ENCODE measurements at regions not wholly inside any gene's neighbourhood (a gene's known extent, or its start where the extent isn't known, plus 50 kb on each side); places are given as distances from the start of the nearest gene placed in this dataset.
A peak's percentile ranks its signal among the peaks of the same experiment; 100 is the strongest.

GRCh38 chr3:30241721-30242120 is 364.7 kb upstream of the TGFBR2 start:
- no peak for TF ChIP-seq JUND (IDR thresholded peaks at IDR 0.05; ENCODE audit: low read depth)
- DNase-seq (ENCODE audit: low read depth in 1 of 2, low spot score in 1 of 2): no peak
- in situ Hi-C loops (cut with HindIII; ENCODE audit: low pct_unique_long_range_greater_than_20kb, low sequenced_read_pairs): no loop called here

GRCh38 chr3:30245858-30246622 is 360.4 kb upstream of the TGFBR2 start:
- TF ChIP-seq JUND (IDR thresholded peaks at IDR 0.05; ENCODE audit: low read depth): no peak
- DNase-seq (ENCODE audit: low read depth in 1 of 2, low spot score in 1 of 2): no peak
- in situ Hi-C loops (cut with HindIII; ENCODE audit: low pct_unique_long_range_greater_than_20kb, low sequenced_read_pairs): no loop called here

- in situ Hi-C loops (cut with HindIII; ENCODE audit: low pct_unique_long_range_greater_than_20kb, low sequenced_read_pairs): no loop called here
- TF ChIP-seq JUND (IDR thresholded peaks at IDR 0.05; ENCODE audit: low read depth): no peak
- no peak for DNase-seq (ENCODE audit: low read depth in 1 of 2, low spot score in 1 of 2)
These were observed 358.0 kb upstream of the TGFBR2 start for GRCh38 chr3:30248423-30248822.

GRCh38 chr3:30252474-30252873 is 353.9 kb upstream of the TGFBR2 start:
- in situ Hi-C loops (cut with HindIII; ENCODE audit: low pct_unique_long_range_greater_than_20kb, low sequenced_read_pairs): no loop called here
- DNase-seq (ENCODE audit: low read depth in 1 of 2, low spot score in 1 of 2): no peak

GRCh38 chr3:30253832-30254231 is 352.6 kb upstream of the TGFBR2 start:
- TF ChIP-seq JUND (IDR thresholded peaks at IDR 0.05; ENCODE audit: low read depth): no peak
- in situ Hi-C loops (cut with HindIII; ENCODE audit: low pct_unique_long_range_greater_than_20kb, low sequenced_read_pairs): no loop called here
- no peak for DNase-seq (ENCODE audit: low read depth in 1 of 2, low spot score in 1 of 2)

More at GRCh38 chr3:30252474-30252873, 353.9 kb upstream of the TGFBR2 start:
- no peak for TF ChIP-seq JUND (IDR thresholded peaks at IDR 0.05; ENCODE audit: low read depth)

GRCh38 chr3:30256474-30256873 is 349.9 kb upstream of the TGFBR2 start:
- no peak for TF ChIP-seq JUND (IDR thresholded peaks at IDR 0.05; ENCODE audit: low read depth)
- no peak for DNase-seq (ENCODE audit: low read depth in 1 of 2, low spot score in 1 of 2)
- in situ Hi-C loops (cut with HindIII; ENCODE audit: low pct_unique_long_range_greater_than_20kb, low sequenced_read_pairs): no loop called here

- in situ Hi-C loops (cut with HindIII; ENCODE audit: low pct_unique_long_range_greater_than_20kb, low sequenced_read_pairs): no loop called here
- TF ChIP-seq JUND (IDR thresholded peaks at IDR 0.05; ENCODE audit: low read depth): no peak
- DNase-seq (ENCODE audit: low read depth in 1 of 2, low spot score in 1 of 2): peak in 1 of 2 experiments; percentile 18
These were observed 347.7 kb upstream of the TGFBR2 start for GRCh38 chr3:30258426-30259392.

GRCh38 chr3:30259730-30260129 is 346.7 kb upstream of the TGFBR2 start:
- in situ Hi-C loops (cut with HindIII; ENCODE audit: low pct_unique_long_range_greater_than_20kb, low sequenced_read_pairs): no loop called here
- TF ChIP-seq JUND (IDR thresholded peaks at IDR 0.05; ENCODE audit: low read depth): no peak
- no peak for DNase-seq (ENCODE audit: low read depth in 1 of 2, low spot score in 1 of 2)

GRCh38 chr3:30260762-30261161 is 345.6 kb upstream of the TGFBR2 start:
- no peak for DNase-seq (ENCODE audit: low read depth in 1 of 2, low spot score in 1 of 2)
- in situ Hi-C loops (cut with HindIII; ENCODE audit: low pct_unique_long_range_greater_than_20kb, low sequenced_read_pairs): no loop called here
- TF ChIP-seq JUND (IDR thresholded peaks at IDR 0.05; ENCODE audit: low read depth): no peak

- no peak for DNase-seq (ENCODE audit: low read depth in 1 of 2, low spot score in 1 of 2)
- in situ Hi-C loops (cut with HindIII; ENCODE audit: low pct_unique_long_range_greater_than_20kb, low sequenced_read_pairs): no loop called here
- no peak for TF ChIP-seq JUND (IDR thresholded peaks at IDR 0.05; ENCODE audit: low read depth)
These were observed 343.0 kb upstream of the TGFBR2 start for GRCh38 chr3:30263238-30263924.

- TF ChIP-seq JUND (IDR thresholded peaks at IDR 0.05; ENCODE audit: low read depth): no peak
- DNase-seq (ENCODE audit: low read depth in 1 of 2, low spot score in 1 of 2): no peak
- in situ Hi-C loops (cut with HindIII; ENCODE audit: low pct_unique_long_range_greater_than_20kb, low sequenced_read_pairs): no loop called here
These were observed 342.5 kb upstream of the TGFBR2 start for GRCh38 chr3:30263925-30264313.

- no peak for TF ChIP-seq JUND (IDR thresholded peaks at IDR 0.05; ENCODE audit: low read depth)
- DNase-seq (ENCODE audit: low read depth in 1 of 2, low spot score in 1 of 2): no peak
- in situ Hi-C loops (cut with HindIII; ENCODE audit: low pct_unique_long_range_greater_than_20kb, low sequenced_read_pairs): no loop called here
These were observed 339.9 kb upstream of the TGFBR2 start for GRCh38 chr3:30266524-30266923.
